K562 (cell line): ENCODE measurements at regions not wholly inside any gene's neighbourhood (a gene's known extent, or its start where the extent isn't known, plus 50 kb on each side); places are given as distances from the start of the nearest gene placed in this dataset.

Experiments
- BRD9 ChIP-seq: fragments of 450-650 bp; IDR thresholded peaks from 2 replicates; pipeline ENCODE4 v1.6.1; 2018; ENCODE audit warnings: low read depth; ENCODE audit not compliant: partially characterized antibody
- EZH2 ChIP-seq: IDR thresholded peaks from 2 replicates; pipeline ENCODE4 v1.6.1; 2012; ENCODE audit warnings: low read depth, mild to moderate bottlenecking, inconsistent platforms, low read length, borderline replicate concordance
- PHF8 ChIP-seq: fragments of 200-600 bp; sonication (generic); IDR thresholded peaks from 2 replicates; pipeline ENCODE4 v1.6.1; 2012; ENCODE audit warnings: mixed run types, mild to moderate bottlenecking, inconsistent platforms, low read length, moderate library complexity, borderline replicate concordance
- ZBED1 ChIP-seq: IDR thresholded peaks from 2 replicates; pipeline ENCODE4 v1.6.1; 2014
- ZBTB40 ChIP-seq, 2 experiments: fragments of 450-650 bp in 1 of 2; sonication (generic) in 1 of 2; formaldehyde crosslinking in 1 of 2; IDR thresholded peaks; 2 replicates each; pipeline versions ENCODE4 v1.7.1 to v1.9.0; 2016 to 2022; ENCODE audit warnings: inconsistent platforms in 1 of 2, mild to moderate bottlenecking in 1 of 2, missing genetic modification reagents in 1 of 2

GRCh38 chr2:100674666-100675065, 111.9 kb downstream of the PDCL3 start (continued):
- TF ChIP-seq ZBTB40 (IDR thresholded peaks at IDR 0.05) (no peak), ZBTB40 (CRISPR knock-in tag; IDR thresholded peaks at IDR 0.05) (no peak), PHF8 (no peak), BRD9 (no peak), ZBED1 (no peak), EZH2 (no peak)
- TF ChIP-seq, all 486 proteins: peak for 0
